Endothelial cell of umbilical vein (primary cell): ENCODE measurements at regions not wholly inside any gene's neighbourhood (a gene's known extent, or its start where the extent isn't known, plus 50 kb on each side); places are given as distances from the start of the nearest gene placed in this dataset.

Source experiments
- BruUV-seq: library from RNA; stranded (reverse); fragments of 400-500 nt; replicated peaks from 2 replicates; lab custom pipeline; 2021; lab: Mats Ljungman, UMichigan
- CTCF ChIA-PET: fragments of 300-600, 350-600 bp; sonication (Branson Sonifier 250); formaldehyde crosslinking; loops from one replicate; lab custom pipeline; 2021; ENCODE audit warnings: antibody characterized with exemption, inconsistent platforms; lab: Charles Lee
- POLR2A ChIA-PET: fragments of 300-600, 350-600 bp; sonication (Branson Sonifier 250); formaldehyde crosslinking; loops from one replicate; lab custom pipeline; 2021; ENCODE audit warnings: antibody characterized with exemption, inconsistent platforms; lab: Charles Lee
- DNase-seq: peaks from one replicate; pipeline ENCODE4 v3.0.0-alpha.2; 2011; ENCODE audit warnings: low read depth, low spot score
- FAIRE-seq: peaks from 2 replicates; lab custom pipeline; 2011; peaks lifted over from hg19 to GRCh38; lab: Jason Lieb, UNC
- H2AFZ ChIP-seq: 2 replicates; pipeline ENCODE4 v1.6.0; 2012; ENCODE audit warnings: low read depth, low read length, control low read depth, inconsistent platforms
- H3K27ac ChIP-seq: 2 replicates; pipeline ENCODE4 v1.5.1; 2011; ENCODE audit warnings: low read depth, mild to moderate bottlenecking, control low read depth, low read length, moderate library complexity; ENCODE audit not compliant: insufficient read depth
- H3K27me3 ChIP-seq, 2 experiments: 2 replicates each; pipeline versions ENCODE4 v1.6.0 to v1.6.1; 2011; ENCODE audit warnings: low read length in 2 of 2, mixed read lengths in 1 of 2; ENCODE audit not compliant: control insufficient read depth in 2 of 2, insufficient read depth in 2 of 2
- H3K36me3 ChIP-seq, 2 experiments: 2 replicates in 1 of 2; 3 replicates in 1 of 2; pipeline ENCODE4 v1.5.1; 2011; ENCODE audit warnings: low read length in 2 of 2, mild to moderate bottlenecking in 1 of 2, moderate library complexity in 1 of 2; ENCODE audit not compliant: control insufficient read depth in 2 of 2, insufficient read depth in 2 of 2; ENCODE audit errors: extremely low read depth in 1 of 2
- H3K4me1 ChIP-seq: 3 replicates; pipeline ENCODE4 v1.5.1; 2011; ENCODE audit warnings: mild to moderate bottlenecking, low read length; ENCODE audit not compliant: control insufficient read depth, insufficient read depth; ENCODE audit errors: extremely low read depth
- H3K4me2 ChIP-seq: 2 replicates; pipeline ENCODE4 v1.6.1; 2011; ENCODE audit warnings: low read length, control low read depth, mixed read lengths; ENCODE audit not compliant: insufficient read depth
- H3K4me3 ChIP-seq, 3 experiments: fragments of 200-600 bp in 1 of 3; sonication (generic), shearing (Covaris generic) in 1 of 3; replicated peaks in 1 of 3; 2 replicates each; pipeline ENCODE4 v1.5.1; 2011 to 2016; ENCODE audit warnings: control low read depth in 3 of 3, low read length in 3 of 3, mild to moderate bottlenecking in 2 of 3, inconsistent platforms in 1 of 3, low read depth in 1 of 3, moderate library complexity in 1 of 3; ENCODE audit not compliant: insufficient read depth in 1 of 3
- H3K79me2 ChIP-seq: 2 replicates; pipeline ENCODE4 v1.6.0; 2012; ENCODE audit warnings: low read length, inconsistent platforms; ENCODE audit not compliant: control insufficient read depth, insufficient read depth
- H3K9ac ChIP-seq: replicated peaks from 2 replicates; pipeline ENCODE3; 2011; ENCODE audit warnings: low read length, control low read depth; ENCODE audit not compliant: insufficient read depth; ENCODE audit errors: extremely low read depth
- H3K9me1 ChIP-seq: replicated peaks from 3 replicates; pipeline ENCODE4 v1.6.0; 2011; ENCODE audit warnings: mild to moderate bottlenecking, low read length; ENCODE audit not compliant: control insufficient read depth, insufficient read depth; ENCODE audit errors: extremely low read depth
- H3K9me3 ChIP-seq: replicated peaks from 2 replicates; pipeline ENCODE4 v1.5.1; 2012; ENCODE audit warnings: low read length, inconsistent platforms; ENCODE audit not compliant: control insufficient read depth, insufficient read depth
- H4K20me1 ChIP-seq: replicated peaks from 2 replicates; pipeline ENCODE3; 2011; ENCODE audit warnings: mild to moderate bottlenecking, low read length; ENCODE audit not compliant: control insufficient read depth, insufficient read depth; ENCODE audit errors: extremely low read depth
- CTCF ChIP-seq, 2 donors: IDR thresholded peaks; 1 replicate in 1 of 2; 2 replicates in 1 of 2; pipeline ENCODE4 v1.5.1; 2011; ENCODE audit warnings: low read length in 2 of 2, mild to moderate bottlenecking in 2 of 2, moderate library complexity in 2 of 2, control low read depth in 1 of 2, inconsistent platforms in 1 of 2, low read depth in 1 of 2; ENCODE audit not compliant: insufficient read depth in 1 of 2; ENCODE audit errors: extremely low read depth in 1 of 2
- EZH2 ChIP-seq: IDR thresholded peaks from 2 replicates; pipeline ENCODE4 v1.6.1; 2012; ENCODE audit warnings: borderline replicate concordance, low read depth, mild to moderate bottlenecking, moderate library complexity, low read length, inconsistent platforms; ENCODE audit not compliant: severe bottlenecking
- FOS ChIP-seq: IDR thresholded peaks from 2 replicates; pipeline ENCODE4 v1.6.1; 2011; ENCODE audit warnings: mild to moderate bottlenecking, low read length, moderate library complexity, borderline replicate concordance; ENCODE audit not compliant: insufficient read depth
- GATA2 ChIP-seq: IDR thresholded peaks from 2 replicates; pipeline ENCODE4 v1.7.0; 2011; ENCODE audit warnings: low read depth, mild to moderate bottlenecking, moderate library complexity, mixed read lengths, low read length; ENCODE audit not compliant: insufficient read length, insufficient read depth
- JUN ChIP-seq: IDR thresholded peaks from 2 replicates; pipeline ENCODE4 v1.6.1; 2011; ENCODE audit warnings: borderline replicate concordance, low read depth; ENCODE audit not compliant: insufficient read length, insufficient read depth
- MAX ChIP-seq: IDR thresholded peaks from 2 replicates; pipeline ENCODE4 v1.6.1; 2011; ENCODE audit not compliant: insufficient read depth, insufficient read length
- MYC ChIP-seq: IDR thresholded peaks from one replicate; pipeline ENCODE4 v1.6.1; 2011; ENCODE audit warnings: mild to moderate bottlenecking, low read depth, low read length
- POLR2A ChIP-seq: IDR thresholded peaks from 2 replicates; pipeline ENCODE4 v1.6.1; 2012; ENCODE audit warnings: low read depth, mild to moderate bottlenecking, control low read depth, low read length
- POLR2AphosphoS5 ChIP-seq: IDR thresholded peaks from 2 replicates; pipeline ENCODE4 v1.6.1; 2012; ENCODE audit warnings: low read depth, mild to moderate bottlenecking, control low read depth, low read length, moderate library complexity; ENCODE audit not compliant: insufficient read depth
- dilution Hi-C: fragments of 300-500 bp; cut with MboI; formaldehyde crosslinking; loops from one replicate; pipeline ENCODE4 v1.15.0; 2019; ENCODE audit warnings: low sequenced_read_pairs; ENCODE audit not compliant: extremely low pct_ligation_motif_present
- intact Hi-C: fragments of 100-400 bp; cut with micrococcal nuclease; formaldehyde crosslinking; loops from one replicate; pipeline ENCODE4 v1.10.0; 2022

GRCh38 chr11:131154351-131154750 is 216.1 kb upstream of the NTM start:
- H3K9me3 ChIP-seq, result peaks cover 2% of the 10 kb centered on the region
- no peaks in the 10 kb centered on the region for H3K4me1 ChIP-seq
- DNase-seq (no peak), FAIRE-seq (no peak)
- no peak overlapping the region for H3K27ac ChIP-seq
- intact Hi-C loops (no loop called here), dilution Hi-C loops (no loop called here)
- no peaks in the 10 kb centered on the region for H3K9me1 ChIP-seq
- H3K4me3 ChIP-seq, result no peak overlapping the region
- H3K27me3 ChIP-seq, result no peaks in the 10 kb centered on the region
- POLR2A ChIA-PET, result no interaction called here
- no TSS peak for BruUV-seq
- no peaks in the 10 kb centered on the region for H3K36me3 ChIP-seq
- TF ChIP-seq POLR2AphosphoS5 (no peak), EZH2 (no peak), MYC (no peak), GATA2 (no peak), CTCF (IDR thresholded peaks at IDR 0.05; ENCODE audit: extremely low read depth in 1 of 2, insufficient read depth in 1 of 2, low read depth in 1 of 2, low read length in 2 of 2) (no peak), MAX (no peak), JUN (no peak), FOS (no peak), POLR2A (no peak)
- no peak overlapping the region for H3K9ac ChIP-seq
- CTCF ChIA-PET, result no interaction called here
- H4K20me1 ChIP-seq, result no peaks in the 10 kb centered on the region
- no peak overlapping the region for H2AFZ ChIP-seq
- no peaks in the 10 kb centered on the region for H3K79me2 ChIP-seq
- no peak overlapping the region for H3K4me2 ChIP-seq
